Liver (tissue), 8 donors: ENCODE measurements at regions not wholly inside any gene's neighbourhood (a gene's known extent, or its start where the extent isn't known, plus 50 kb on each side); places are given as distances from the start of the nearest gene placed in this dataset.

ENCODE experiments used
- DNase-seq: peaks from one replicate; pipeline ENCODE4 v3.0.0-alpha.2; 2017; ENCODE audit warnings: low spot score
- H3K27ac ChIP-seq, 2 donors: one replicate each; pipeline ENCODE4 v1.7.0; 2013; ENCODE audit warnings: inconsistent platforms in 2 of 2, low read length in 2 of 2, control low read depth in 1 of 2, low read depth in 1 of 2, mild to moderate bottlenecking in 1 of 2
- H3K27me3 ChIP-seq, 4 donors: one replicate each; pipeline versions ENCODE4 v1.6.1 to v1.7.0; 2013; ENCODE audit warnings: low read length in 3 of 4, inconsistent platforms in 1 of 4, mild to moderate bottlenecking in 1 of 4, moderate library complexity in 1 of 4; ENCODE audit not compliant: control insufficient read depth in 4 of 4, insufficient read depth in 4 of 4
- H3K36me3 ChIP-seq, 4 donors: one replicate each; pipeline versions ENCODE4 v1.6.1 to v1.7.0; 2013; ENCODE audit warnings: low read length in 3 of 4, mild to moderate bottlenecking in 3 of 4, low read depth in 1 of 4, moderate library complexity in 1 of 4; ENCODE audit not compliant: control insufficient read depth in 4 of 4, insufficient read depth in 3 of 4
- H3K4me1 ChIP-seq, 4 donors: one replicate each; pipeline versions ENCODE4 v1.6.1 to v1.7.0; 2013; ENCODE audit warnings: low read length in 3 of 4, mild to moderate bottlenecking in 3 of 4, moderate library complexity in 1 of 4; ENCODE audit not compliant: control insufficient read depth in 4 of 4, insufficient read depth in 4 of 4
- H3K4me3 ChIP-seq, 3 donors: one replicate each; pipeline versions ENCODE4 v1.6.1 to v1.7.0; 2013; ENCODE audit warnings: low read length in 3 of 3, control low read depth in 1 of 3, low read depth in 1 of 3, mild to moderate bottlenecking in 1 of 3
- H3K9ac ChIP-seq, 2 donors: one replicate each; pipeline ENCODE4 v1.7.0; 2013; ENCODE audit warnings: low read length in 2 of 2, mild to moderate bottlenecking in 2 of 2, moderate library complexity in 2 of 2, control low read depth in 1 of 2, low read depth in 1 of 2
- H3K9me3 ChIP-seq, 4 donors: one replicate each; pipeline versions ENCODE4 v1.6.1 to v1.7.0; 2013; ENCODE audit warnings: low read length in 3 of 4; ENCODE audit not compliant: control insufficient read depth in 4 of 4
- ATF3 ChIP-seq: IDR thresholded peaks from 2 replicates; pipeline ENCODE4 v1.6.1; 2016; ENCODE audit warnings: antibody characterized with exemption
- CTCF ChIP-seq: fragments of 150-350 bp; IDR thresholded peaks from 2 replicates; pipeline ENCODE4 v1.5.1; 2017; ENCODE audit warnings: improper control_type of control experiment, low read depth, low read length; ENCODE audit not compliant: missing input control
- EGR1 ChIP-seq, 2 donors: IDR thresholded peaks; 2 replicates each; pipeline ENCODE4 v1.6.1; 2016 to 2018; ENCODE audit warnings: antibody characterized with exemption in 2 of 2, low read depth in 2 of 2
- FOXA1 ChIP-seq: IDR thresholded peaks from 2 replicates; pipeline ENCODE4 v1.6.1; 2016; ENCODE audit warnings: antibody characterized with exemption
- FOXA2 ChIP-seq: IDR thresholded peaks from 2 replicates; pipeline ENCODE4 v1.6.1; 2016; ENCODE audit warnings: antibody characterized with exemption
- GABPA ChIP-seq, 2 donors: IDR thresholded peaks in 1 of 2; conservative IDR thresholded peaks in 1 of 2; 2 replicates each; pipeline ENCODE4 v1.6.1; 2016; ENCODE audit warnings: antibody characterized with exemption in 2 of 2, mild to moderate bottlenecking in 1 of 2, moderate library complexity in 1 of 2
- HNF4A ChIP-seq, 2 donors: conservative IDR thresholded peaks; 2 replicates each; pipeline ENCODE4 v1.6.1; 2016; ENCODE audit warnings: antibody characterized with exemption in 2 of 2, mild to moderate bottlenecking in 2 of 2
- HNF4G ChIP-seq: IDR thresholded peaks from 2 replicates; pipeline ENCODE4 v1.6.1; 2016; ENCODE audit warnings: antibody characterized with exemption
- JUND ChIP-seq, 2 donors: IDR thresholded peaks; 2 replicates each; pipeline ENCODE4 v1.6.1; 2016; ENCODE audit warnings: antibody characterized with exemption in 2 of 2
- MAX ChIP-seq: IDR thresholded peaks from 2 replicates; pipeline ENCODE4 v1.6.1; 2016; ENCODE audit warnings: antibody characterized with exemption
- NR2F2 ChIP-seq: IDR thresholded peaks from 2 replicates; pipeline ENCODE4 v1.6.1; 2016; ENCODE audit warnings: antibody characterized with exemption
- RAD21 ChIP-seq, 2 donors: IDR thresholded peaks; 2 replicates each; pipeline ENCODE4 v1.6.1; 2016; ENCODE audit warnings: antibody characterized with exemption in 2 of 2, mild to moderate bottlenecking in 2 of 2
- REST ChIP-seq: IDR thresholded peaks from 2 replicates; pipeline ENCODE4 v1.6.1; 2016; ENCODE audit warnings: antibody characterized with exemption, mild to moderate bottlenecking
- RXRA ChIP-seq, 2 donors: IDR thresholded peaks; 2 replicates each; pipeline ENCODE4 v1.6.1; 2017 to 2018; ENCODE audit warnings: antibody characterized with exemption in 2 of 2, mild to moderate bottlenecking in 1 of 2
- SP1 ChIP-seq: IDR thresholded peaks from 2 replicates; pipeline ENCODE4 v1.6.1; 2018; ENCODE audit warnings: antibody characterized with exemption, mild to moderate bottlenecking
- TAF1 ChIP-seq: conservative IDR thresholded peaks from 2 replicates; pipeline ENCODE4 v1.6.1; 2016; ENCODE audit warnings: antibody characterized with exemption, mild to moderate bottlenecking
- YY1 ChIP-seq: IDR thresholded peaks from 2 replicates; pipeline ENCODE4 v1.6.1; 2016; ENCODE audit warnings: antibody characterized with exemption, mild to moderate bottlenecking
- ZBTB33 ChIP-seq: IDR thresholded peaks from 2 replicates; pipeline ENCODE4 v1.6.1; 2016; ENCODE audit warnings: antibody characterized with exemption
- WGBS: extraction: QIAGEN DNeasy Blood & Tissue Kit; methylation state at CpG from one replicate; pipeline ENCODE4 v1.1.7; 2013; 5-methylcytosine and 5-hydroxymethylcytosine counted together
- donor health status: healthy.
- donor health status: healthy.
- donor health status: healthy.
- donor health status: healthy.
- donor health status: healthy.

- no peak for TF ChIP-seq ZBTB33
Observed at GRCh38 chr22:49449377-49449776, 378.3 kb downstream of the BRD1 start (continued).

GRCh38 chr22:49448526-49448925, 379.1 kb downstream of the BRD1 start:
- DNase-seq: no peak
- Histone ChIP-seq H3K27me3 (peaks cover 0 to 11% (median 3%) of the 10 kb centered on the region in 4 donors), H3K36me3 (no peaks in the 10 kb centered on the region), H3K4me3 (no peak overlapping the region), H3K4me1 (no peaks in the 10 kb centered on the region), H3K27ac (no peak overlapping the region), H3K9ac (no peak overlapping the region), H3K9me3 (peaks cover 0 to 3% (median 1%) of the 10 kb centered on the region in 4 donors)
- TF ChIP-seq SP1 (no peak), NR2F2 (no peak), TAF1 (no peak), RXRA (IDR thresholded peaks at IDR 0.05) (no peak), HNF4A (conservative IDR thresholded peaks at IDR 0.05) (no peak), REST (no peak), FOXA1 (no peak), YY1 (no peak), MAX (no peak), EGR1 (IDR thresholded peaks at IDR 0.05; ENCODE audit: low read depth in 2 of 2) (no peak), HNF4G (no peak), JUND (IDR thresholded peaks at IDR 0.05) (no peak), CTCF (no peak), ZBTB33 (no peak), FOXA2 (no peak), ATF3 (no peak), GABPA (IDR thresholded peaks at IDR 0.05 in 1 of 2, conservative IDR thresholded peaks at IDR 0.05 in 1 of 2) (no peak), RAD21 (IDR thresholded peaks at IDR 0.05) (no peak)
- WGBS: 51% methylated on average over 14 of the region's 14 CpGs
